ENCODE measurements at regions not wholly inside any gene's neighbourhood (a gene's known extent, or its start where the extent isn't known, plus 50 kb on each side); places are given as distances from the start of the nearest gene placed in this dataset.

GRCh38 chr6:140077827-140078560, 703.5 kb upstream of the CITED2 start (continued):
- TF ChIP-seq MGA (IDR thresholded peaks at IDR 0.05) (no peak), POLR2A (conservative IDR thresholded peaks at IDR 0.05) (no peak), GATAD2B (IDR thresholded peaks at IDR 0.05; ENCODE audit: borderline replicate concordance) (no peak), ZNF444 (CRISPR knock-in tag; IDR thresholded peaks at IDR 0.05) (no peak)

Measured in K562 (cell line).